GM12891 (cell line): ENCODE measurements at regions not wholly inside any gene's neighbourhood (a gene's known extent, or its start where the extent isn't known, plus 50 kb on each side); places are given as distances from the start of the nearest gene placed in this dataset.

ENCODE experiments used
- POLR2A ChIP-seq: IDR thresholded peaks from 2 replicates; pipeline ENCODE4 v1.6.1; 2011; ENCODE audit warnings: low read depth, low read length, control low read depth
- POLR2AphosphoS5 ChIP-seq: IDR thresholded peaks from 2 replicates; pipeline ENCODE4 v1.6.1; 2011; ENCODE audit warnings: low read depth, low read length, control low read depth

- TF ChIP-seq POLR2A (no peak), POLR2AphosphoS5 (no peak)
These were observed 347.5 kb upstream of the GALNT5 start for GRCh38 chr2:156909983-156910382.
